Activated CD8-positive, alpha-beta memory T cell treated with anti-CD3 and anti-CD28 coated beads, Interleukin-2, amount 10 ng/mL, durations not matched to agents 7 days and 5 days (primary cell): ENCODE measurements at regions not wholly inside any gene's neighbourhood (a gene's known extent, or its start where the extent isn't known, plus 50 kb on each side); places are given as distances from the start of the nearest gene placed in this dataset.
"Not testable (repeated sequence)": the region's sequence is repeated elsewhere in the genome, so short reads cannot be mapped to it uniquely, and the experiment has no call there.

Source experiments
- ATAC-seq: fragments of 150-1000 bp; cut with Tn5 transposase; one replicate; pipeline ENCODE4 v1.10.0; 2021; ENCODE audit warnings: moderate library complexity
- CTCF ChIA-PET: fragments of 350-600 bp; sonication (Branson Sonifier 250); formaldehyde crosslinking; loops from one replicate; lab custom pipeline; 2021; ENCODE audit warnings: antibody characterized with exemption; lab: Charles Lee
- DNase-seq: peaks from one replicate; pipeline ENCODE4 v3.0.0-alpha.2; 2020
- H3K27ac Mint-ChIP-seq: one replicate; pipeline ENCODE4 v1.8.0; 2021; ENCODE audit warnings: mild to moderate bottlenecking, mixed read lengths
- H3K27me3 Mint-ChIP-seq: one replicate; pipeline ENCODE4 v1.8.0; 2021; ENCODE audit warnings: mixed read lengths
- H3K36me3 Mint-ChIP-seq: one replicate; pipeline ENCODE4 v1.8.0; 2021; ENCODE audit warnings: mild to moderate bottlenecking, mixed read lengths
- H3K4me1 Mint-ChIP-seq: one replicate; pipeline ENCODE4 v1.8.0; 2021; ENCODE audit warnings: mixed read lengths
- H3K4me3 Mint-ChIP-seq: one replicate; pipeline ENCODE4 v1.8.0; 2021; ENCODE audit warnings: mild to moderate bottlenecking, moderate library complexity, mixed read lengths
- H3K9me3 Mint-ChIP-seq: one replicate; pipeline ENCODE4 v1.8.0; 2022; ENCODE audit warnings: low read depth, mixed read lengths

DNA sequence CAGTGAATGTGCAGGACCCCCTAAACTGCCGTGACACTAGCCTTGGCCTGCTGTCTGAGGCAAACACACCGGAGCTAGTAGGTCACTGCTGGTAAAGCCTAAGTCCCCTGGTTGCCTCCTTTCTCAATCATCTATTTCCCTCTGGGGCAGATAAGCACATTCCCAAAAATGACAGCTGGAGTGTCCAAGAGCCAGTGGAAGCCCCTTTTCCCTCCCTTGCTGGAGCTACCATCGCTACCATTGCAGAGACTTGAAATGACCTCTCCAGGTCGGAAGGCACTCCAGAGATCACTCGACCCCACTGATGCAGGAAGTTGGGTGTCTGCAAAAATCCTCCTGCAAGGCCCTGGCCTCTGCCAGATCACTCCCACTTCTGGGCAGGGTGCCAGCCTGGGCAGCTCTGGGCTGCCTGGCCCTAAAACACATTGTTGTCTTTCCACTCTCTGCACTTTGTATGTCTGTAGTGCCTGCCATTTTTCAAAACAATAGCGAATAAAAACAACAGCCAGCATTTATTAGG is 235.9 kb downstream of the BCL2L11 start:
- H3K27ac Mint-ChIP-seq, H3K27me3 Mint-ChIP-seq, H3K36me3 Mint-ChIP-seq, CTCF ChIA-PET, DNase-seq, H3K9me3 Mint-ChIP-seq, ATAC-seq, H3K4me1 Mint-ChIP-seq, H3K4me3 Mint-ChIP-seq: not testable (repeated sequence)

DNA sequence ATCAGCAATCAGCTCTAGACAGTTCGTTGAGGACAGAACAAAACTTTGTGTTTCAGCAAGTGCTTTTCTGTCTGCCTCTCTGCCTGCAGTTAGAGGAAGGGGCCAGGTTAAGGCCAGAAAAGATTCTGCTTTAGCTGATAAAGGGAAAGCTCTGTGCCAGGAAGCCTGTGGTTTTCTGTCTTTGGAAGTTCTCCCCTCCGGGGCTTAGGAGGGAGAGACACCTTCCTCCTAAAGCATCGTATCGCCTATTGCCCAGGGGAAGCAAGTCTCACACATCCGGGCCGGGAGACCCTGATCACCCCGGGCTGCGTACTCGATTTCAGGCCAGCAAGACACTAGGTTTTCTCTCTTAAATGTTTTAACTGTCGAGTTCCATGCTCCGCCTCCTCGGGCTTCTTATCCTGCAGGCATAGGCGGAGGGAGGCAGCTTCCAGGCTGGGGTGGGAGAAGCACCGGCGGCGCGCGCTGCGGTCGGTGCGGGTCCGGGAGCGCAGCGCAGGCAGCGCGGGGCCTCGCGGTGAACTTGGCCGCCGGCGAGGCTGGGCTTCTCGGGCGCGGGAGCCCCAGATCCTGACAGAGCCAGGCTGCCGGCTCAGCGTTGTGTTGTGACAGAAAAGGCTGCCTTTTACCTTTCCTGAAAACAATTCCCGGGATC is 245.4 kb downstream of the BCL2L11 start:
- CTCF ChIA-PET, H3K27ac Mint-ChIP-seq, H3K4me3 Mint-ChIP-seq, H3K36me3 Mint-ChIP-seq, ATAC-seq, H3K4me1 Mint-ChIP-seq, H3K9me3 Mint-ChIP-seq, H3K27me3 Mint-ChIP-seq, DNase-seq: not testable (repeated sequence)

DNA sequence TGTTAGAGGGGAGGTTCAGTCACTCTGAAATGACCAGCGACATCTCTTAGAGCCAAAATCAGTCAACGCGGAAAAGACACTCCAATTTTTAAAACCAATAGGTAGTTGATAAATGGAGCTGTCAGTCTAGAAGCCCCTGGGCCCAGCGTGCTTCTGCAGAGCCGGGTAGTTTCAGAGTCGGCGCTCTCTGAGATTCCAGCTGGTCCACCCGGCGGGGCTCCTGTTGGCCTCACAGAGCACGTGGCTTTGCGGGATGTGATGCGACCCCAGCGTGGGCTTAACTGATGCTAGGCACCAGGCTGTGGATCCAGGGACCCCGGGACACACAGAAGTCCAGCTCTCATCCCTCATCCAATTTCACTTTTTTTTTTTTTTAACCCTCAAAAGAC is 245.9 kb downstream of the BCL2L11 start:
- H3K27ac Mint-ChIP-seq, H3K9me3 Mint-ChIP-seq, ATAC-seq, H3K36me3 Mint-ChIP-seq, H3K27me3 Mint-ChIP-seq, H3K4me1 Mint-ChIP-seq, DNase-seq, H3K4me3 Mint-ChIP-seq, CTCF ChIA-PET: not testable (repeated sequence)

DNA sequence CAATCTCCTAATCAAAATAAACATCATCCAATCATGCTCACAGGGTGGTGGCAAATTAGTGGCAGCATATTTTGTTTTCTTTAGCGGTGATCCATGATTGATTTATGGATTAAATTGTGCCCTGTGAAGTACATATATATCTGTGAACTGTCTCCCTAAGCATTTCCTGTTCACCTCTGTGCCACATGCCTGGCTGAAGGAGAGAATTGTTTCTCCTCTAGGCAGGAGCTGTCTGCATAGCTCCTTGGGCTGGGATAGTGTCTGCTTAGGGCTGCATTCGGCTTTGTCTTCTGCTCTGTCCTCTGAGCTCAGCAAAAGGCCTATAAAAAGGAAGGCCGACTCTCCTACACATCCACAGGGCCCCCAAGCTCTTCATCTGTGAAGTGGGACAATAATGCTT is 246.4 kb downstream of the BCL2L11 start:
- DNase-seq, H3K4me3 Mint-ChIP-seq, H3K27me3 Mint-ChIP-seq, CTCF ChIA-PET, H3K36me3 Mint-ChIP-seq, ATAC-seq, H3K9me3 Mint-ChIP-seq, H3K4me1 Mint-ChIP-seq, H3K27ac Mint-ChIP-seq: not testable (repeated sequence)

DNA sequence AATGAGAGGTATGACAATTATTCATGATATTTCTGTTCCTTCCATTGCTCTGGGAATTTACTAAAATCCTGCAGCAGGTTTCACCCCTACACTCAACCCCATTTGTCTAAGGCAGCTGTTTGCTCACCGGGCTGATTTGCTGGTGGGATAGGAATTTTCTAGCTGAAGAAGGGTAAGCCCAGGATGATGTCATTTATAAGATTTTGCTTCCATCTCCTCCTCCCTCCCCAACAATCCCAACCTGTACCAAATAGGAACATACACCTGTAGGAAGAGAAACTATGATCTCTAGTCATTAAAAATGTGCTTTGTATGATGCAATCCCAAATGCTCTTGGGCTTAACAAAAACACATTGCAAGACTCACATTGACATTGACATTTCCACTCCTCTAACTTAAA is 247.2 kb downstream of the BCL2L11 start:
- ATAC-seq, H3K27ac Mint-ChIP-seq, H3K4me1 Mint-ChIP-seq, H3K36me3 Mint-ChIP-seq, DNase-seq, H3K9me3 Mint-ChIP-seq, H3K4me3 Mint-ChIP-seq, CTCF ChIA-PET, H3K27me3 Mint-ChIP-seq: not testable (repeated sequence)

DNA sequence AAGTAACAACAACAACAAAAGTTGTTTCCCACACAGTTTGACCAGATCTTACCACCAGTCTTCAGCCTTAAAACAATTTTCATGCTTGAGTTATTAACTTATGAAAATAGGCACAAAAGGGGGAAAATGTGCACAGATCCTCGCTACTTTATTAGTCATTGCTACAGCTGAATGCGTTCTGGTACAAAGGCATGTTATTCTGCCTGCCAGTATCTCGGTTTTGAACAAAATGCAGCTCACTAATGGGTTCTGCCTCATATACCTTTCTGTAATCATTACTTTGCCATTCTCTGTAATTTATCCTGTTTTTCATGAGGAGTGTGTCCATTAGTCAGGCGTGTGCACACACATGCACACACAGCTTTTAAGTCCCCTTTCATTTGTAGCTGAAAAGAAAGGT is 247.6 kb downstream of the BCL2L11 start:
- ATAC-seq, H3K27me3 Mint-ChIP-seq, CTCF ChIA-PET, H3K4me3 Mint-ChIP-seq, H3K36me3 Mint-ChIP-seq, DNase-seq, H3K9me3 Mint-ChIP-seq, H3K4me1 Mint-ChIP-seq, H3K27ac Mint-ChIP-seq: not testable (repeated sequence)

DNA sequence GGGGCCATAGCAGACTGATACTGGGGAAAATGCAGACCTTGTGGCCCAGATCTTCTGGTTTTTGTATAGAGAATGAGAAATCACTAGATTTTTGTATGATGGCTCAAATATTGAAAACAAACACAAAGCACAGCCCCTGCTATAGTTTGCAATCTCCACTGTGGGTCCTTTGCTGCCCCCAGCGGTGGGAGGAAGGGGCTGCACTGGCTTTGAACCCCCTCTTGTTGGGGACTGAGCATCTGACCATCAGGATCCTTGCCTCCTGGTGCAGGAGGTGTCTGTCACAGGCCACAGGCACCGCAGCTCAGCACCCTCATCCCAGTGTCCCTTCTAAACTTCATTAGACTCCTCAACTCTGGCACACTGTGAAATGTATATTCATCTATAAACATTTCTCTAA is 252.3 kb downstream of the BCL2L11 start:
- H3K36me3 Mint-ChIP-seq, H3K9me3 Mint-ChIP-seq, H3K27ac Mint-ChIP-seq, H3K4me3 Mint-ChIP-seq, H3K4me1 Mint-ChIP-seq, H3K27me3 Mint-ChIP-seq, ATAC-seq, CTCF ChIA-PET, DNase-seq: not testable (repeated sequence)

DNA sequence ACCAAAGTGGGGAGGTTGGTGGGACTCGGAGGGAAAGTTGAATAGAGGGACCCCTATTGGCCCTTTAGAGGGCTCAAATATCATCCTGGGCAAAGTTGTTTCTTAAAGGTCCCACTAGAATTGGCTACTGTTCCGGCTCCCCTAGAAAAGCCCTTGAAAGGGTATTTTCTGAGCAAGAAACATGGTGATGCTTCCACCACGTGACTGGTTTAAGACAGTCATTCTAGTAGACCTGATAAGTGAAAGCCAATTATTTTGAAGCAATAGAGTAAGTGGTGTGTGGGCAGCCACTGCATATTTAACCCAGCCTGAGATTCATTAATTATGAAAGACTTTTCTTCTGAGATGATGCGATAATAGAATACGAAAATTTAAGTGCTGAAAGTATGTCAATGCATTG is 253.3 kb downstream of the BCL2L11 start:
- H3K9me3 Mint-ChIP-seq, H3K36me3 Mint-ChIP-seq, H3K4me3 Mint-ChIP-seq, ATAC-seq, DNase-seq, CTCF ChIA-PET, H3K4me1 Mint-ChIP-seq, H3K27me3 Mint-ChIP-seq, H3K27ac Mint-ChIP-seq: not testable (repeated sequence)

DNA sequence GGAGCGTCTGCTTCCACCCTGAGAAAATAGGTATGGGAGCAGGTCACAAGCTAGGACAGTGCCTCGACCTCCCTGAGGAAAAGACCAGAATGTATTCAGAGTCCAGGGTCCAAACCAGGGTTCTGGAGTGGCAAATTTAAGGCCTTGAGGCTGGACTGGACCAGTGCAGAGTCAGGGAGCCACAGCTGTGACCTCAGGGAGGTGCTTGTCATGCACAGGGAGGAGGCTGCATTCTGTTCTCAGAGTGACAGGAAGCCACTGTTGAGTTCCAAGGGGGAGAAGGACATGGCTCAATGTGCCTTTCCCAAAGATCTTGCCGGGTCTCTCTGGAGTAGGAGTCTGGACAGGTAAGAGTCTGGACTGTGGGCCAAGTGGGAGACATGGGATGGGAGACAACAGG is 254.0 kb downstream of the BCL2L11 start:
- DNase-seq, H3K27me3 Mint-ChIP-seq, H3K9me3 Mint-ChIP-seq, H3K4me3 Mint-ChIP-seq, H3K36me3 Mint-ChIP-seq, CTCF ChIA-PET, H3K27ac Mint-ChIP-seq, ATAC-seq, H3K4me1 Mint-ChIP-seq: not testable (repeated sequence)

DNA sequence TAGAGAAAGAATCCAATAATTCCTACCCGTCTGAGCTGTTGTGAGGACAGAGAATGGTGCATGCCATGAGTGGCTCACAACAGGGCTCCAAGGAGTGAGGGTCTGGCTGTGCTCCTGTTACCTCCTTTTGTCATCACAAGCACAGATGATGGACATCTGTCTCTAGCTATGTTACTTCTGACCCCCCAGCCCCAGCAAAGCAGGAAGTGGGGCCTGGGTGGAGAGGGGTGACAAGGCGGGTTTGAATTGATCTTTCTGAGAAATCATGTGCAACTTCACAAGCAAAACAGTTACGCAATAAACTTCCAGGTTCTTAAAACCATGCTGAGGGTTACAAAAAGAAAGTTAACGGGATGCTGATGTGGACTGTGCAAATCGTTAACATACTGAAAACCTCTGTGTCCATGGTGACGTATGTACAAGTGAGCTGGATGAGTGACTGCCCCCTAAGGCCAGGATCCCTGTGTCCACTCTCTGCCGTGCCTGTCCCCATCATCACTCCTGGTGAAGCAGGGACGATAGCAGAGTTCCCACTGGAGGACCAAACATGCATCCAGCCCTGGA is 254.7 kb downstream of the BCL2L11 start:
- H3K4me3 Mint-ChIP-seq, DNase-seq, H3K27me3 Mint-ChIP-seq, H3K27ac Mint-ChIP-seq, H3K4me1 Mint-ChIP-seq, CTCF ChIA-PET, H3K36me3 Mint-ChIP-seq, ATAC-seq, H3K9me3 Mint-ChIP-seq: not testable (repeated sequence)

DNA sequence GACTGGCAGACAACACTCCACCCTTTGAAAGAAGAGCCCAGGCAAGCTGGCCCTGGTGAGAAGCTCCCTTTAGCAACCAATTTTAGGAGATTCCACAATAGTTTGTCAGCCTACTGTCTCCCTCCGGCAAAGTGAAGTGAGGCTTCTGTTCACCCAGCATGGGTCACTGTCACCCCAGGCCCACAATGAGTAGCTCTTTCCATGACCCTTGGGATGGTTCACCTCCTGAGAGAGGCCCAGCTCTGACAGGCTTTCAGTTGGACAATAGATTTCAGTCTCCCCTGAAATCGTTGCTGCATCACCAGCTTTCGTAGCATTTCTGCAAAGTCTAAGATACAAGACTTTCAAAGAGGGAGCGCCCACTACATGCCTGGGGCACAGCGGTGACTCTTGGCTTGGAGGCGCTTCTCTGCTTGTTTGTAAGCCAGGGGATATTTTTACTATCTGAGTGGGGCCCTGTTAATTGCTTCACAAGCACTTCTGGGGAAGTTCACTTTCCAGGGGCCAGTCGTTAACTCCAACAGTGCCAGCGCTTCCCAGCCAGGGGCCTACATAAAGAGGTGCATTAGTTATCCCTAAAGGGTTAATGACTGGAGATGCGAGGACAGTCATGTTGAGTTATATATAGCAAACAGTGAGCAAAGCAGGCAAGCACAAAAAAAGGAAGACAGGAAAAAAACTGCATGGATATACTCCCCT is 255.7 kb downstream of the BCL2L11 start:
- H3K36me3 Mint-ChIP-seq, H3K4me1 Mint-ChIP-seq, ATAC-seq, H3K9me3 Mint-ChIP-seq, H3K27ac Mint-ChIP-seq, DNase-seq, H3K4me3 Mint-ChIP-seq, CTCF ChIA-PET, H3K27me3 Mint-ChIP-seq: not testable (repeated sequence)

DNA sequence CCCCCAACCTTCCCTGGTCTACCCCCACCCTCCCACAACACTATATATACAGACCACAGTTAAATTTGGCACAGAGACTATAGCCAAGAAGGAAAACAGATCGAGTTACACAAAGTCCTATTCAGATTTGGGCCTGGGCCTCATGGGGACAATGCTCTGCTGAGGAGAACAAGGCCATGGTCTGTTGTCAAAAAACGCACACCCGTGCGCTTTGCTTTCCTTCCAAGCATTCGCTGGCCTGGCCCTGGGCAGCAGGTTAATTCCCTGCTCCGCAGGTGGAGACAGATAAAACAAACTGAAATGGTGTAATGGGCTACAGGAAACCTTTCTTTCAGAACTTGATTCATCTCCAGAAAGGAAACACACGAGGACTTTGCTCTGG is 256.2 kb downstream of the BCL2L11 start:
- H3K4me3 Mint-ChIP-seq, H3K9me3 Mint-ChIP-seq, H3K27ac Mint-ChIP-seq, H3K4me1 Mint-ChIP-seq, DNase-seq, H3K36me3 Mint-ChIP-seq, CTCF ChIA-PET, H3K27me3 Mint-ChIP-seq, ATAC-seq: not testable (repeated sequence)

DNA sequence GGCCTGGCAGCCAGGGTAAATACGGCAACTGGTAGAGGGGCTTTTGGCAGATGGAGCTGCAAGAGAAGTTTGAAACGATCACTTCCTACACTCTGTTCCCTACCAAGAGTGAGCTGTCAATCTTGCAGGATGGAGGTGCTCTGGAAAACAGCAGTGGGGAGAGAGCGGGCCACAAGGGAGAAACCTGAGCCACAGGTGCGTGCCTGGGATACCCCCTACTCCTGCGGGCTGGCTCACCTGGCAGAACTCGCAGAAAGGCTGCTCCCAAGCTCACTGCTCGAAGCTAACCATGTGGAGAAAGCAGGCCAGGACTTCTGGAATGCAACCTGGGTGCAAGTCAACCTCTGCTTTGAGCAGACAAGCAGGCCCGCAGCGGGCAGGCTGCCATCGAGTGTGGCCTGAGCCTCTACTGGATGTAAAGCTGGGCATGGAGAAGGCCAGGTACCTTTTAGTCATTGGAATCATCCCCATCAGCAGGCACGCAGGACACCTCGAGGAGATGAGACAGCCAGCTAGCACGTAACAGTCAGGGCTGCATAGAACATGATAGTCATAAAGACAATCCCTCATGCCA is 256.8 kb downstream of the BCL2L11 start:
- H3K27ac Mint-ChIP-seq, H3K4me1 Mint-ChIP-seq, H3K27me3 Mint-ChIP-seq, H3K4me3 Mint-ChIP-seq, DNase-seq, H3K9me3 Mint-ChIP-seq, ATAC-seq, CTCF ChIA-PET, H3K36me3 Mint-ChIP-seq: not testable (repeated sequence)

DNA sequence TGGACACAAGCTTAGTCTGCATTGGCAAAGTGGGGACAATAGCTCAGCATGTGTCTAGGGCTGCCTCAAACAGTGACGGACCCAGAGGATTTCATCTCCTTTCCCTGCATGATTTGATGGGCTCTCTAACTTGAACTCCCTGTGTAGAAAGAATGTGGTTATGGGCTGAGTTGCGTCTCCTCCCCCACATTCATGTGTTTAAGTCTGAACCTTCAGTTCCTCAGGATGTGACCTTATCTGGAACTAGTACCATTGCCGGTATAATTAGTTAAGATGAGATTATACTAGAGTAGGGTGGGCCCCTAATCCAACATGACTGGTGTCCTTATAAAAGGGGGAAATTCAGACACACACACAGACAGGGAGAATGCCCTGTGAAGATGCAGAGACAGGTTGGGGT is 257.6 kb downstream of the BCL2L11 start:
- H3K27ac Mint-ChIP-seq, H3K4me1 Mint-ChIP-seq, H3K27me3 Mint-ChIP-seq, H3K4me3 Mint-ChIP-seq, CTCF ChIA-PET, H3K9me3 Mint-ChIP-seq, DNase-seq, H3K36me3 Mint-ChIP-seq, ATAC-seq: not testable (repeated sequence)
